CD4-positive, alpha-beta T cell treated with Interleukin-15 for 4 hours (primary cell): ENCODE measurements at regions not wholly inside any gene's neighbourhood (a gene's known extent, or its start where the extent isn't known, plus 50 kb on each side); places are given as distances from the start of the nearest gene placed in this dataset.

Source experiments
- DNase-seq: peaks from one replicate; pipeline ENCODE4 v3.0.0-alpha.2; 2020; ENCODE audit warnings: low spot score

DNA sequence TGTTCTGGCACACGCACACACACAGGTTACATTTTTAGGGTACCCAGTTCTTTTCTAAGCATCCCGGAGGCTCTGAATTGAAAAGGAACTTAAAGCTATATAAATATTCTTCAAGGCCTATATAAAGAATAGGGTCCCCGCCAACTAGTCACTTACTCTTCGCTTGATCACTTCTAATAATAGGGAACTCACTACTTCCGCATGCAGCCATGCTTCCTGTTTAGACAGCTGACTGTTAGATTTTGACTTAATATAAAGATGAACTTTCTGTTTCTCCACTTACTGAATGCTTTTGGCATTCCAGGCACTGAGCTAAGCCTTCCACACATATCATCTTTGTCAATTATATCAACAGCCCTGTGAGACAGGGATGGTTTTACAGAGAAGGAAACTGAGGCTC, 259.6 kb downstream of the TSHZ3 start:
- no peak for DNase-seq

GRCh38 chr19:31085125-31085524, 264.1 kb downstream of the TSHZ3 start:
- DNase-seq: no peak

- no peak for DNase-seq
Measured at GRCh38 chr19:31083105-31083504, 266.1 kb downstream of the TSHZ3 start.

DNA sequence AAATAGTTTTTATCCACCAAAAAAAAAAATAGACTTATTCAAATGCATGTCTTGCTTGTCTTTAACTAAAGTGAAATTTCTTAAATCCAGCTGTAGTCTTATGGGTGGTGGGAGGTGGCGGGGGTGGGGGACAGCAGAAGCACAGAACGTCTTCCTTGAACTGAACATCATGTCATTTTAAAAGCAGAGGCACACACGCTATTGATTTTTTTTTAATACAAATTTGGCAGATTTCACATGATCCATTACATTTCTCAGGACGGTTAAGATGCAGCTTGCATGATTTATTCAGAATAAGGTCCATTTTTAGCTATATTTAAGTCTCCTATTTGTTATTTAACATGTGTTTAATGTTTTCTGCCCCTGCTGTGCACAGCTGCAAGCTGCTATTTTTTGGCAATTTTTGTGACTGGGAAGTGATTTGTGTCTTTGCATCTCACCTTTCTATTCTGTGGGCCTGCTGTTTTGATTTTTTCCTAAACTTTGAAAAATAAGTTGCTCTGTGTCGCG, 274.0 kb downstream of the TSHZ3 start:
- no peak for DNase-seq

DNA sequence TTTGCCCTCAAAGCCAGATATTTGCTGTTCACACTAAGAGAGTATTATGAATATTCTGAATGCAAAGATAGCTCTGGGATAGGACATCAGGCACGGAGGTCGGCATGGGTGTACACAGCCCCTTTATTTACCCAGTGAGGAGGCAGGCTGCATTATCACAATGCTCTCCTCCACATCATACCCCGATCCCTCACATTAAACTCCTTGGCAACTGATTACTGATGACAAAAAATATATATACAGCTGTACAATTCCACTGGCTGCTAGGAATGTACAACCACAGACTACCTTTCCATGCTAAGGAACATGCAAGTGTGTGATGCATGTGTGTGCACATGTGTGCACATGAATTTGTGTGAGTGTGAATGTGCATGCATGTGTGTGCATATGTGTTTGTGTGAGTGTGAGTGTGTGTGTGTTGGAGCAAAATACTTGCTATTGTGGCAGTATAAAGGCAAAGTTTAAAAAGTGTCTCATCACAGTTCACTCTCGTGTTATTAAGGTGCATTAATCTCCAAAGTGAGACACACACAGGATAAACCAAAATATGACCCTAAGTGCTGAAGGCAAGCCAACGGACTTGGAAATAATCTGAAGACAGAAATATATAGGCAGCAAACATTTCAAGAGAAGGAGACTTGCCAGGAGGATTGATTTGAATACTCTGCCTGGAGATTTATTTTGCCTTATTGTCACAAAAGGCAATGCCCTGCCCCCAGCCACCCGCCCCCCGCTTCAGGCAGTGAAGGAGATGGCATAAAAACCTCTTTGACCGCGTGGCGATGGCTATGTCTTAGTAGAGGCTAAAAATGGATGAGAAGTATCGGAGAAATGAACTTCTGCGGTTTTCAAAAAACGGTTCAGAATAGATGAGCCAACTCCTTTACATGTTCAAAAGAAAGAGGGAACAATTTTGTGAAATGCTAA, 274.8 kb downstream of the TSHZ3 start:
- DNase-seq: no peak

DNA sequence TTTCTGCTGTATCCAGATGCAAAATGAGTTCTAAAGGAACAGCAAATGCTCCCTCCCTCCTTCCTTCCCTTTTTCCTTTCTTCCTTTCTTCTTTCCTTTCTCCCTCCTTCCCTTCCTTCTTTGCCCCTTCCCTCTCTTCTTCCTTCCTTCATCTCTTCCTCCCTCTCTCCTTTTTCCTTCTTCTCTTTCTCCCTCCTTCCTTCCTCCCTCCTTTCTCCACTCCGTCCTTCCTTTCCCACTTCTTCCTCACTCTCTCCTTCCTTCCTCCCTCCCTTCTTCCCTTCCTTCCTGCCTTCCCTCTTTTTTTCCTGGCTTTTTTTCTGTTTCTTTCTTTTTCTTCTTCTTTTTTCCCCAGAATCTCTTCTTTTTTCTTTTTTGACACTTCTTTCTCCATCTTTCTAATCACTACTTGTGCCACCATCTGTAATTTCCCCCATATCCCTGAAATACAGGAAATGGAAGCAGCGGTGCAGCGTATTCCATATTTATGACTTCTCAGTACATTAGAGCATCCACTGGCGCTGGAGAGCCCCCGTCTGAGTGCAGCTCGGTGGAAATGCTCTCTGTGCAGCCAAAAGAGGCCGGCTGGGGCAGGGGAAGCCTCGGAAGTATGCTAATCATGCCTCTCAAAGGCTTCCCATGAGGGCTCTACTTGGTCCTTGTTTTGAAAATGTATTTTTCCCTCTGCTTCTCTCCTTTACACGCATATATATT, 275.6 kb downstream of the TSHZ3 start:
- no peak for DNase-seq

- DNase-seq: no peak
Measured at GRCh38 chr19:31072451-31072850, 276.8 kb downstream of the TSHZ3 start.

GRCh38 chr19:31071136-31071855, 277.9 kb downstream of the TSHZ3 start:
- no peak for DNase-seq

GRCh38 chr19:31070146-31071065, 278.8 kb downstream of the TSHZ3 start:
- no peak for DNase-seq

DNA sequence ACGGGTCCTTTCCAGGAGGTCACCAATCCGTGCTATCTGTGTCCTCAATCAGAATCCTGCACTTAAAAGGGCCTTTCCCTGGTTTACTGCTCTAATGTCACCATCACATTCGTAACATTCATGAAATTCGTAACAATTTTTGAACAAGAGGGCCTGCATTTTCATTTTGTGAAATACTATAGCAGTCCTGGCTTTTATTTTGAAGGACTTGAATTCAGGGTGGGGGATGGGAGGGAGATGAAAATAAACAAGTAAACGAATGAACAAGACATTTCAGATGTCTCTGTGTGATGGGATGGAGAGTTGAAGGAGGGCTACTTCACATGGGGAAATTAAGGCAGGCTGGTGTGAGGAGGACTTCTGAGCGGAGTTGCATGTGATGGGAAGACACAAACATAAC, 281.0 kb downstream of the TSHZ3 start:
- no peak for DNase-seq

GRCh38 chr19:31066385-31066784, 282.9 kb downstream of the TSHZ3 start:
- DNase-seq: no peak

GRCh38 chr19:31064491-31064890, 284.7 kb downstream of the TSHZ3 start:
- no peak for DNase-seq

GRCh38 chr19:31058676-31059340, 290.4 kb downstream of the TSHZ3 start:
- no peak for DNase-seq

GRCh38 chr19:31057476-31057875, 291.8 kb downstream of the TSHZ3 start:
- no peak for DNase-seq

- DNase-seq: no peak
Measured at GRCh38 chr19:31055454-31055853, 293.8 kb downstream of the TSHZ3 start.

GRCh38 chr19:31054430-31054829, 294.8 kb downstream of the TSHZ3 start:
- peak; percentile 33 for DNase-seq

GRCh38 chr19:31049431-31049830, 299.8 kb downstream of the TSHZ3 start:
- no peak for DNase-seq

DNA sequence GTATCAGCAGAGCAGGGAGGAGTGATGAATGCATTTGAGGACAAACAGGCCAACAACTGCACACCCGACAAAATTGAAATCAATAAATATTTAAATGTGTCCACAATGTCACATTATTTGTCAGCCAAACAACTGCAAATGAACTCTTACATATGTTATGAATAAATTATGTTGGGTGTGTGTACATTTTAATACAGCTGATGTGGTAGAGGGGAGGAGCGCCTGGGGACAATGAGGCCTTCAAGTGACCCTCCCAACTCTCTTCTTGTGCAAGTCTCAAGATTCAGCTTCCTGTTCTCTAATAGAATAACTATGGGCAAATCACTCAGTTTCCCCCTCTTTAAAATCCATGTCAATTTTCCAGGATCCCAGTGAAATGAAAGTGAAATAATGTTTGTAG, 303.2 kb downstream of the TSHZ3 start:
- DNase-seq: no peak

- DNase-seq: no peak
Measured at GRCh38 chr19:31041461-31041860, 307.8 kb downstream of the TSHZ3 start.

- no peak for DNase-seq
Measured at GRCh38 chr19:31039151-31039550, 310.1 kb downstream of the TSHZ3 start.
